DOHH2 (cell line): ENCODE measurements at regions not wholly inside any gene's neighbourhood (a gene's known extent, or its start where the extent isn't known, plus 50 kb on each side); places are given as distances from the start of the nearest gene placed in this dataset.

ENCODE experiments used
- H3F3A ChIP-seq: fragments of 200-600 bp; sonication (generic), shearing (Covaris generic); 2 replicates; pipeline ENCODE4 v1.6.0; 2016; ENCODE audit warnings: antibody characterized with exemption, mild to moderate bottlenecking; ENCODE audit not compliant: control insufficient read depth, insufficient read depth
- H3K27ac ChIP-seq: fragments of 200-600 bp; sonication (generic); 2 replicates; pipeline ENCODE4 v1.5.1; 2014; ENCODE audit warnings: low read depth, mild to moderate bottlenecking, low read length, moderate library complexity
- H3K27me3 ChIP-seq: fragments of 200-600 bp; sonication (generic); 2 replicates; pipeline ENCODE4 v1.6.1; 2014; ENCODE audit warnings: mild to moderate bottlenecking, low read length, mixed read lengths; ENCODE audit not compliant: control insufficient read depth
- H3K36me3 ChIP-seq: fragments of 200-600 bp; sonication (generic); 2 replicates; pipeline ENCODE4 v1.6.1; 2014; ENCODE audit warnings: mild to moderate bottlenecking, low read length, moderate library complexity, mixed read lengths; ENCODE audit not compliant: control insufficient read depth
- H3K4me1 ChIP-seq: fragments of 200-600 bp; sonication (generic); 2 replicates; pipeline ENCODE4 v1.6.1; 2014; ENCODE audit warnings: mild to moderate bottlenecking, low read length, mixed read lengths; ENCODE audit not compliant: control insufficient read depth
- H3K4me2 ChIP-seq: fragments of 200-600 bp; sonication (generic); 2 replicates; pipeline ENCODE4 v1.6.0; 2014; ENCODE audit warnings: mild to moderate bottlenecking, low read length, moderate library complexity
- H3K4me3 ChIP-seq: fragments of 200-600 bp; sonication (generic); 2 replicates; pipeline ENCODE4 v1.5.1; 2014; ENCODE audit warnings: mild to moderate bottlenecking, low read length, mixed read lengths
- H3K79me2 ChIP-seq: fragments of 200-600 bp; sonication (generic); 2 replicates; pipeline ENCODE4 v1.6.1; 2014; ENCODE audit warnings: mild to moderate bottlenecking, low read length, mixed read lengths; ENCODE audit not compliant: control insufficient read depth
- H3K9me2 ChIP-seq: fragments of 200-600 bp; sonication (generic); replicated peaks from 2 replicates; pipeline ENCODE4 v1.6.1; 2014; ENCODE audit warnings: mild to moderate bottlenecking, low read length, mixed read lengths; ENCODE audit not compliant: control insufficient read depth
- H3K9me3 ChIP-seq: fragments of 200-600 bp; sonication (generic); 2 replicates; pipeline ENCODE4 v1.6.1; 2014; ENCODE audit warnings: antibody characterized with exemption, low read length, mixed read lengths; ENCODE audit not compliant: control insufficient read depth, insufficient read depth
- H4K20me1 ChIP-seq: fragments of 200-600 bp; sonication (generic); 2 replicates; pipeline ENCODE4 v1.6.0; 2014; ENCODE audit warnings: low read depth, mild to moderate bottlenecking, antibody characterized with exemption, low read length, moderate library complexity; ENCODE audit not compliant: control insufficient read depth, insufficient read depth
- CTCF ChIP-seq: fragments of 200-600 bp; sonication (generic); IDR thresholded peaks from one replicate; pipeline ENCODE4 v1.5.1; 2014; ENCODE audit warnings: antibody characterized with exemption, mild to moderate bottlenecking, low read depth, low read length; ENCODE audit not compliant: poor library complexity, severe bottlenecking
- EZH2phosphoT487 ChIP-seq: fragments of 200-600 bp; sonication (generic); IDR thresholded peaks from 2 replicates; pipeline ENCODE4 v1.6.1; 2017; ENCODE audit warnings: borderline replicate concordance, mild to moderate bottlenecking, antibody characterized with exemption, low read length, moderate library complexity, mixed read lengths

GRCh38 chr2:103898561-103898960, 955.4 kb upstream of the POU3F3 start:
- Histone ChIP-seq H4K20me1 (no peaks in the 10 kb centered on the region), H3K4me2 (no peak overlapping the region), H3K4me3 (no peak overlapping the region), H3F3A (no peaks in the 10 kb centered on the region), H3K9me3 (no peaks in the 10 kb centered on the region), H3K79me2 (no peaks in the 10 kb centered on the region), H3K27me3 (no peaks in the 10 kb centered on the region), H3K9me2 (no peaks in the 10 kb centered on the region), H3K4me1 (no peaks in the 10 kb centered on the region), H3K36me3 (no peaks in the 10 kb centered on the region), H3K27ac (no peak overlapping the region)
- TF ChIP-seq EZH2phosphoT487 (no peak), CTCF (no peak)

GRCh38 chr2:103902347-103902746, 951.6 kb upstream of the POU3F3 start:
- Histone ChIP-seq H3K9me3 (no peaks in the 10 kb centered on the region), H3K4me1 (no peaks in the 10 kb centered on the region), H3K27me3 (no peaks in the 10 kb centered on the region), H3K36me3 (no peaks in the 10 kb centered on the region), H3F3A (no peaks in the 10 kb centered on the region), H4K20me1 (no peaks in the 10 kb centered on the region), H3K79me2 (no peaks in the 10 kb centered on the region), H3K4me3 (no peak overlapping the region), H3K27ac (no peak overlapping the region), H3K4me2 (no peak overlapping the region), H3K9me2 (no peaks in the 10 kb centered on the region)
- TF ChIP-seq EZH2phosphoT487: no peak
- no peak for TF ChIP-seq CTCF

GRCh38 chr2:103921161-103921560, 932.8 kb upstream of the POU3F3 start:
- no peaks in the 10 kb centered on the region for H3K4me1 ChIP-seq
- H3F3A ChIP-seq: no peaks in the 10 kb centered on the region
- no peaks in the 10 kb centered on the region for H3K27me3 ChIP-seq
- H3K4me2 ChIP-seq: no peak overlapping the region
- no peak for TF ChIP-seq CTCF
- no peak for TF ChIP-seq EZH2phosphoT487
- H3K9me2 ChIP-seq: no peaks in the 10 kb centered on the region
- H3K27ac ChIP-seq: no peak overlapping the region
- no peaks in the 10 kb centered on the region for H3K9me3 ChIP-seq
- no peak overlapping the region for H3K4me3 ChIP-seq
- H4K20me1 ChIP-seq: no peaks in the 10 kb centered on the region
- H3K36me3 ChIP-seq: no peaks in the 10 kb centered on the region
- no peaks in the 10 kb centered on the region for H3K79me2 ChIP-seq

- H3K9me2 ChIP-seq: no peaks in the 10 kb centered on the region
- H3F3A ChIP-seq: no peaks in the 10 kb centered on the region
- TF ChIP-seq CTCF: no peak
- no peak for TF ChIP-seq EZH2phosphoT487
- no peaks in the 10 kb centered on the region for H3K4me1 ChIP-seq
- no peak overlapping the region for H3K4me3 ChIP-seq
- no peaks in the 10 kb centered on the region for H3K36me3 ChIP-seq
- H3K27ac ChIP-seq: no peak overlapping the region
- H4K20me1 ChIP-seq: no peaks in the 10 kb centered on the region
- no peaks in the 10 kb centered on the region for H3K27me3 ChIP-seq
- H3K4me2 ChIP-seq: no peak overlapping the region
- no peaks in the 10 kb centered on the region for H3K79me2 ChIP-seq
- H3K9me3 ChIP-seq: peaks cover 4% of the 10 kb centered on the region; the same call in 1 of the 2 replicates
Observed at GRCh38 chr2:103942199-103942598, 911.7 kb upstream of the POU3F3 start.
